IMR-90 (cell line): ENCODE measurements at regions not wholly inside any gene's neighbourhood (a gene's known extent, or its start where the extent isn't known, plus 50 kb on each side); places are given as distances from the start of the nearest gene placed in this dataset.

Experiments used
- ATAC-seq: fragments of 200-7000 bp; cut with Tn5 transposase; 2 replicates; pipeline ENCODE4 v1.9.1; 2020; ENCODE audit warnings: low read depth, mild to moderate bottlenecking, moderate library complexity
- BruUV-seq: library from RNA; stranded (reverse); fragments of 400-500 nt; replicated peaks from 2 replicates; lab custom pipeline; 2021; lab: Mats Ljungman, UMichigan
- CTCF ChIA-PET: fragments of 300-600 bp; formaldehyde crosslinking; extraction: SDS; loops from one replicate; lab custom pipeline; 2021; ENCODE audit warnings: antibody characterized with exemption; lab: Yijun Ruan, JAX
- POLR2A ChIA-PET: fragments of 300-600 bp; sonication (Branson Sonifier 250); formaldehyde crosslinking; loops from one replicate; lab custom pipeline; 2022; ENCODE audit warnings: antibody characterized with exemption; ENCODE audit not compliant: unreplicated experiment; lab: Charles Lee
- DNase-seq: peaks from one replicate; pipeline ENCODE4 v3.0.0; 2013
- H2AFZ ChIP-seq: replicated peaks from 2 replicates; pipeline ENCODE3; 2013; ENCODE audit warnings: low read length, mild to moderate bottlenecking; ENCODE audit not compliant: poor library complexity
- H2AK5ac ChIP-seq: 2 replicates; pipeline ENCODE4 v1.6.1; 2013; ENCODE audit warnings: low read depth, low read length, inconsistent platforms
- H2AK9ac ChIP-seq: replicated peaks from 2 replicates; pipeline ENCODE3; 2013; ENCODE audit warnings: mild to moderate bottlenecking, low read depth, low read length, moderate library complexity; ENCODE audit not compliant: poor library complexity
- H2BK120ac ChIP-seq: 2 replicates; pipeline ENCODE4 v1.6.1; 2013; ENCODE audit warnings: low read depth, low read length, inconsistent platforms
- H2BK15ac ChIP-seq: 3 replicates; pipeline ENCODE4 v1.6.1; 2013; ENCODE audit warnings: low read depth, low read length, inconsistent platforms
- H2BK20ac ChIP-seq: 2 replicates; pipeline ENCODE4 v1.6.1; 2013; ENCODE audit warnings: low read depth, mild to moderate bottlenecking, inconsistent platforms, low read length, moderate library complexity
- H2BK5ac ChIP-seq: 2 replicates; pipeline ENCODE4 v1.6.1; 2013; ENCODE audit warnings: mild to moderate bottlenecking, low read depth, low read length, inconsistent platforms; ENCODE audit not compliant: poor library complexity, severe bottlenecking
- H3K14ac ChIP-seq: replicated peaks from 2 replicates; pipeline ENCODE4 v1.6.1; 2013; ENCODE audit warnings: low read depth, low read length, inconsistent platforms
- H3K18ac ChIP-seq: 2 replicates; pipeline ENCODE4 v1.6.1; 2013; ENCODE audit warnings: low read depth, low read length, control low read depth
- H3K23ac ChIP-seq: 2 replicates; pipeline ENCODE4 v1.6.1; 2013; ENCODE audit warnings: low read depth, low read length, inconsistent platforms
- H3K27ac ChIP-seq: 2 replicates; pipeline ENCODE4 v1.5.1; 2013; ENCODE audit warnings: mild to moderate bottlenecking, control low read depth, low read length; ENCODE audit not compliant: insufficient read depth
- H3K27me3 ChIP-seq: 2 replicates; pipeline ENCODE4 v1.6.1; 2013; ENCODE audit warnings: low read length; ENCODE audit not compliant: control insufficient read depth, insufficient read depth
- H3K36me3 ChIP-seq: 2 replicates; pipeline ENCODE4 v1.6.1; 2013; ENCODE audit warnings: low read length, mixed read lengths; ENCODE audit not compliant: control insufficient read depth, insufficient read depth
- H3K4ac ChIP-seq: 2 replicates; pipeline ENCODE4 v1.6.1; 2013; ENCODE audit warnings: low read depth, low read length, inconsistent platforms
- H3K4me1 ChIP-seq: 2 replicates; pipeline ENCODE4 v1.6.1; 2013; ENCODE audit warnings: low read length, mixed read lengths; ENCODE audit not compliant: control insufficient read depth, insufficient read depth
- H3K4me2 ChIP-seq: 2 replicates; pipeline ENCODE4 v1.6.1; 2013; ENCODE audit warnings: low read depth, mild to moderate bottlenecking, control low read depth, low read length, moderate library complexity
- H3K4me3 ChIP-seq: 2 replicates; pipeline ENCODE4 v1.5.1; 2013; ENCODE audit warnings: low read depth, mild to moderate bottlenecking, control low read depth, low read length, moderate library complexity; ENCODE audit not compliant: insufficient read depth
- H3K56ac ChIP-seq: 2 replicates; pipeline ENCODE4 v1.6.1; 2013; ENCODE audit warnings: low read length, inconsistent platforms; ENCODE audit not compliant: insufficient read depth; ENCODE audit errors: extremely low read depth
- H3K79me1 ChIP-seq, 2 experiments: 2 replicates each; pipeline ENCODE4 v1.6.1; 2013; ENCODE audit warnings: low read length in 2 of 2, inconsistent platforms in 1 of 2, low read depth in 1 of 2
- H3K9ac ChIP-seq: 2 replicates; pipeline ENCODE4 v1.6.1; 2013; ENCODE audit warnings: low read depth, low read length, control low read depth
- H3K9me1 ChIP-seq: 2 replicates; pipeline ENCODE4 v1.6.1; 2013; ENCODE audit warnings: low read length, inconsistent platforms; ENCODE audit not compliant: insufficient read depth
- H3K9me3 ChIP-seq: 2 replicates; pipeline ENCODE4 v1.6.1; 2013; ENCODE audit warnings: low read length; ENCODE audit not compliant: control insufficient read depth, insufficient read depth
- H4K20me1 ChIP-seq: 2 replicates; pipeline ENCODE4 v1.6.1; 2013; ENCODE audit warnings: low read length, inconsistent platforms; ENCODE audit not compliant: insufficient read depth
- H4K5ac ChIP-seq: 2 replicates; pipeline ENCODE4 v1.6.1; 2013; ENCODE audit warnings: mild to moderate bottlenecking, low read depth, low read length, control low read depth
- H4K8ac ChIP-seq, 2 experiments: 2 replicates each; pipeline ENCODE4 v1.6.1; 2013; ENCODE audit warnings: low read depth in 2 of 2, low read length in 2 of 2, control low read depth in 1 of 2, inconsistent platforms in 1 of 2
- H4K91ac ChIP-seq: 2 replicates; pipeline ENCODE4 v1.6.1; 2013; ENCODE audit warnings: low read depth, low read length, inconsistent platforms; ENCODE audit not compliant: insufficient read depth
- BHLHE40 ChIP-seq: fragments of 150-350 bp; IDR thresholded peaks from 2 replicates; pipeline ENCODE4 v1.6.1; 2016; ENCODE audit warnings: mild to moderate bottlenecking, low read depth, low read length
- CEBPB ChIP-seq: IDR thresholded peaks from 2 replicates; pipeline ENCODE4 v1.6.1; 2012; ENCODE audit warnings: low read depth, low read length, improper control_type of control experiment
- CHD1 ChIP-seq: IDR thresholded peaks from 2 replicates; pipeline ENCODE4 v1.6.1; 2012; ENCODE audit warnings: low read depth, low read length, improper control_type of control experiment
- CTCF ChIP-seq: conservative IDR thresholded peaks from 2 replicates; pipeline ENCODE4 v1.5.1; 2012; ENCODE audit warnings: mild to moderate bottlenecking, low read depth, low read length, improper control_type of control experiment
- ELK1 ChIP-seq: fragments of 150-350 bp; IDR thresholded peaks from 2 replicates; pipeline ENCODE4 v1.6.1; 2016; ENCODE audit warnings: low read depth, mild to moderate bottlenecking, low read length, moderate library complexity, borderline replicate concordance
- FOS ChIP-seq: fragments of 150-350 bp; IDR thresholded peaks from 2 replicates; pipeline ENCODE4 v1.6.1; 2016; ENCODE audit warnings: low read depth, low read length
- MAFK ChIP-seq: IDR thresholded peaks from 2 replicates; pipeline ENCODE4 v1.6.1; 2012; ENCODE audit warnings: low read depth, low read length, improper control_type of control experiment
- MAZ ChIP-seq: IDR thresholded peaks from 2 replicates; pipeline ENCODE4 v1.6.1; 2012; ENCODE audit warnings: low read depth, mild to moderate bottlenecking, low read length, improper control_type of control experiment, moderate library complexity, borderline replicate concordance
- MXI1 ChIP-seq: IDR thresholded peaks from 2 replicates; pipeline ENCODE4 v1.6.1; 2012; ENCODE audit warnings: low read depth, mild to moderate bottlenecking, low read length, moderate library complexity, borderline replicate concordance
- NFE2L2 ChIP-seq: fragments of 150-350 bp; IDR thresholded peaks from 2 replicates; pipeline ENCODE4 v1.6.1; 2016; ENCODE audit warnings: low read depth, mild to moderate bottlenecking, low read length
- POLR2A ChIP-seq: IDR thresholded peaks from 2 replicates; pipeline ENCODE4 v1.6.1; 2012; ENCODE audit warnings: mild to moderate bottlenecking, low read depth, low read length
- RAD21 ChIP-seq: IDR thresholded peaks from 2 replicates; pipeline ENCODE4 v1.6.1; 2012; ENCODE audit warnings: low read length, improper control_type of control experiment
- RCOR1 ChIP-seq: IDR thresholded peaks from 2 replicates; pipeline ENCODE4 v1.6.1; 2012; ENCODE audit warnings: mild to moderate bottlenecking, low read length, improper control_type of control experiment; ENCODE audit not compliant: insufficient replicate concordance
- RFX5 ChIP-seq: IDR thresholded peaks from 2 replicates; pipeline ENCODE4 v1.8.0; 2012; ENCODE audit warnings: low read depth, mild to moderate bottlenecking, low read length, moderate library complexity
- SMC3 ChIP-seq: fragments of 150-350 bp; IDR thresholded peaks from 2 replicates; pipeline ENCODE4 v1.6.1; 2016; ENCODE audit warnings: low read depth, mild to moderate bottlenecking, antibody characterized with exemption, low read length, moderate library complexity
- USF2 ChIP-seq: fragments of 150-350 bp; IDR thresholded peaks from 2 replicates; pipeline ENCODE4 v1.6.1; 2017; ENCODE audit warnings: mild to moderate bottlenecking, antibody characterized with exemption, low read length, low read depth
- WGBS, 2 experiments: methylation state at CpG; one replicate each; pipeline versions ENCODE4 v1.1.5 to v1.1.7; 2013; ENCODE audit warnings: missing lambda C conversion rate in 2 of 2; ENCODE audit not compliant: insufficient read length in 1 of 2; ENCODE audit errors: extremely low coverage in 2 of 2; 5-methylcytosine and 5-hydroxymethylcytosine counted together
- dilution Hi-C: fragments of 300-500 bp; cut with HindIII; formaldehyde crosslinking; loops from one replicate; pipeline ENCODE4 v1.14.3; 2018; ENCODE audit warnings: low sequenced_read_pairs; ENCODE audit not compliant: unreplicated experiment
- in situ Hi-C: fragments of 300-500 bp; cut with MboI; formaldehyde crosslinking; loops from 3 replicates; pipeline ENCODE4 v1.14.3; 2019; ENCODE audit warnings: low sequenced_read_pairs, inconsistent platforms, mixed read lengths
- intact Hi-C: fragments of 100-400 bp; cut with micrococcal nuclease; formaldehyde crosslinking; loops from 2 replicates; pipeline ENCODE4 v1.10.0; 2022

GRCh38 chr4:148542922-148543623 lies 100.9 kb upstream of the NR3C2 start:
- in situ Hi-C loops, result no loop called here
- H4K91ac ChIP-seq, result no peak overlapping the region
- H2BK5ac ChIP-seq, result no peak overlapping the region
- ATAC-seq, result no peak
- no peak overlapping the region for H3K4me2 ChIP-seq
- TF ChIP-seq BHLHE40, result no peak
- no peak for TF ChIP-seq NFE2L2
- no peak for TF ChIP-seq POLR2A
- TF ChIP-seq FOS, result no peak
- no peak for TF ChIP-seq RCOR1
- no peak for TF ChIP-seq RFX5
- TF ChIP-seq CTCF, result no peak
- no peak for TF ChIP-seq CHD1
- TF ChIP-seq CEBPB, result no peak
- no peak for TF ChIP-seq RAD21
- no peak for TF ChIP-seq SMC3
- no peak for TF ChIP-seq MAFK
- no peak for TF ChIP-seq MXI1
- TF ChIP-seq MAZ, result no peak
- TF ChIP-seq ELK1, result no peak
- no peak for TF ChIP-seq USF2
- CTCF ChIA-PET, result no interaction called here
- no peak overlapping the region for H3K27ac ChIP-seq
- intact Hi-C loops, result loop anchor here (5.0 kb wide), 1 partner anchor 81 kb away; no protein-coding TSS in a partner anchor
- peak; percentile 23 for DNase-seq
- no peak overlapping the region for H3K14ac ChIP-seq
- no peak overlapping the region for H3K9ac ChIP-seq
- no TSS peak for BruUV-seq
- no peak overlapping the region for H2AK5ac ChIP-seq
- H3K23ac ChIP-seq, result no peak overlapping the region
- no peaks in the 10 kb centered on the region for H3K36me3 ChIP-seq
- dilution Hi-C loops, result no loop called here
- H2AFZ ChIP-seq, result no peak overlapping the region
- no peak overlapping the region for H3K18ac ChIP-seq
- no CpG with 5 or more reads among the region's 4 CpGs for WGBS, 2 experiments
- H3K9me3 ChIP-seq, result no peaks in the 10 kb centered on the region
- no peaks in the 10 kb centered on the region for H3K9me1 ChIP-seq
- no peaks in the 10 kb centered on the region for H3K79me1 ChIP-seq
- no peaks in the 10 kb centered on the region for H4K20me1 ChIP-seq
- H4K5ac ChIP-seq, result no peak overlapping the region
- H3K56ac ChIP-seq, result no peak overlapping the region
- no peak overlapping the region for H2AK9ac ChIP-seq
- no peak overlapping the region for H2BK15ac ChIP-seq
- no peak overlapping the region for H3K4ac ChIP-seq
- POLR2A ChIA-PET, result no interaction called here
- no peak overlapping the region for H2BK20ac ChIP-seq
- H4K8ac ChIP-seq, result no peak overlapping the region
- no peak overlapping the region for H2BK120ac ChIP-seq
- no peak overlapping the region for H3K4me3 ChIP-seq
- no peaks in the 10 kb centered on the region for H3K4me1 ChIP-seq
- no peaks in the 10 kb centered on the region for H3K27me3 ChIP-seq
